LNCAP (cell line): ENCODE measurements at regions not wholly inside any gene's neighbourhood (a gene's known extent, or its start where the extent isn't known, plus 50 kb on each side); places are given as distances from the start of the nearest gene placed in this dataset.

Experiments
- CTCF ChIP-seq: fragments of 450-650 bp; IDR thresholded peaks from 2 replicates; pipeline ENCODE4 v1.5.1; 2017; ENCODE audit warnings: mild to moderate bottlenecking

GRCh38 chr7:119825091-119825655 lies 447.8 kb upstream of the KCND2 start:
- no peak for TF ChIP-seq CTCF

- TF ChIP-seq CTCF, result no peak
Measured at GRCh38 chr7:119826547-119826946, 446.4 kb upstream of the KCND2 start.

GRCh38 chr7:119838444-119838843 lies 434.5 kb upstream of the KCND2 start:
- no peak for TF ChIP-seq CTCF

GRCh38 chr7:119842337-119842736 lies 430.6 kb upstream of the KCND2 start:
- no peak for TF ChIP-seq CTCF

GRCh38 chr7:119842786-119843185 lies 430.2 kb upstream of the KCND2 start:
- no peak for TF ChIP-seq CTCF

GRCh38 chr7:119861385-119861784 lies 411.6 kb upstream of the KCND2 start:
- TF ChIP-seq CTCF, result no peak

- TF ChIP-seq CTCF, result no peak
Measured at GRCh38 chr7:119868387-119868786, 404.6 kb upstream of the KCND2 start.

- TF ChIP-seq CTCF, result no peak
Measured at GRCh38 chr7:119879835-119880234, 393.1 kb upstream of the KCND2 start.
